Thyroid gland (tissue), 4 donors: ENCODE measurements at regions not wholly inside any gene's neighbourhood (a gene's known extent, or its start where the extent isn't known, plus 50 kb on each side); places are given as distances from the start of the nearest gene placed in this dataset. TPM values are rescaled to one million over a fixed set of nuclear protein-coding genes. Genes with fewer than 3 reads are reported as not detected.

Source experiments
- DNase-seq, 2 donors: peaks; one replicate each; pipeline ENCODE4 v3.0.0-alpha.2; 2019
- H3K27ac ChIP-seq, 3 donors: fragments of 200-600 bp; sonication (generic); 1 replicate in 2 of 3; 2 replicates in 1 of 3; pipeline ENCODE4 v1.5.1; 2016 to 2019; ENCODE audit warnings: mild to moderate bottlenecking in 1 of 3, moderate library complexity in 1 of 3
- H3K27me3 ChIP-seq: fragments of 200-600 bp; sonication (generic); one replicate; pipeline ENCODE4 v1.5.1; 2019
- H3K36me3 ChIP-seq, 2 donors: fragments of 200-600 bp; sonication (generic); one replicate each; pipeline ENCODE4 v1.5.1; 2016 to 2019
- H3K4me1 ChIP-seq, 2 donors: fragments of 200-600 bp; sonication (generic); one replicate each; pipeline ENCODE4 v1.5.1; 2017 to 2019
- H3K4me3 ChIP-seq, 3 donors: fragments of 200-600 bp; sonication (generic); replicated peaks in 1 of 3; 1 replicate in 2 of 3; 2 replicates in 1 of 3; pipeline ENCODE4 v1.5.1; 2016; ENCODE audit warnings: mild to moderate bottlenecking in 1 of 3
- H3K9me3 ChIP-seq: fragments of 200-600 bp; sonication (generic); one replicate; pipeline ENCODE4 v1.5.1; 2017
- CTCF ChIP-seq, 6 experiments: fragments of 200-600 bp in 3 of 6; fragments of 450-650 bp in 3 of 6; sonication (generic) in 3 of 6; IDR thresholded peaks; one replicate each; pipeline ENCODE4 v1.5.1; 2016 to 2019; ENCODE audit warnings: antibody characterized with exemption in 6 of 6, mild to moderate bottlenecking in 2 of 6, inconsistent platforms in 1 of 6, moderate library complexity in 1 of 6
- POLR2A ChIP-seq, 2 donors: fragments of 450-650 bp; IDR thresholded peaks; one replicate each; pipeline ENCODE4 v1.6.1; 2017; ENCODE audit warnings: antibody characterized with exemption in 2 of 2, mild to moderate bottlenecking in 2 of 2, moderate library complexity in 1 of 2
- WGBS, 2 donors: methylation state at CpG; one replicate each; pipeline ENCODE4 v1.1.5; 2017; 5-methylcytosine and 5-hydroxymethylcytosine counted together
- intact Hi-C: fragments of 100-400 bp; cut with DNase I; formaldehyde crosslinking; loops from one replicate; pipeline ENCODE4 v1.15.1; 2023
- small RNA-seq: library from RNA; depleted of rRNA; stranded (forward); fragments of <200 nt; gene quantifications from one replicate; pipeline ENCODE3, GENCODE V24; 2016

- 90 to 93% methylated on average over 2 of the region's 2 CpGs for WGBS, 2 donors
- no peaks in the 10 kb centered on the region for H3K9me3 ChIP-seq
- H3K27me3 ChIP-seq: no peaks in the 10 kb centered on the region
- no peaks in the 10 kb centered on the region for H3K36me3 ChIP-seq
- H3K4me3 ChIP-seq: no peak overlapping the region
- TF ChIP-seq POLR2A (IDR thresholded peaks at IDR 0.05) (no peak), CTCF (IDR thresholded peaks at IDR 0.05) (no peak)
- intact Hi-C loops: loop anchor here (10.0 kb wide), 2 partner anchors 327 to 367 kb away; no protein-coding TSS in a partner anchor
- H3K4me1 ChIP-seq: no peaks in the 10 kb centered on the region
- no peak overlapping the region for H3K27ac ChIP-seq
- no peak for DNase-seq
Observed at GRCh38 chr6:133187657-133188453, 53.3 kb upstream of the EYA4 start.

- no peaks in the 10 kb centered on the region for H3K27me3 ChIP-seq
- TF ChIP-seq POLR2A (IDR thresholded peaks at IDR 0.05) (no peak), CTCF (IDR thresholded peaks at IDR 0.05) (no peak)
- WGBS, 2 donors: 81 to 82% methylated on average over 3 of the region's 3 CpGs
- no peaks in the 10 kb centered on the region for H3K9me3 ChIP-seq
- DNase-seq: no peak
- intact Hi-C loops: no loop called here
- H3K4me3 ChIP-seq: no peak overlapping the region
- no peak overlapping the region for H3K27ac ChIP-seq
- H3K4me1 ChIP-seq: no peaks in the 10 kb centered on the region
- H3K36me3 ChIP-seq: no peaks in the 10 kb centered on the region
Observed at GRCh38 chr6:133190912-133191311, 50.2 kb upstream of the EYA4 start.

GRCh38 chr6:133191323-133191722 lies 49.8 kb upstream of the EYA4 start:
- H3K36me3 ChIP-seq: no peaks in the 10 kb centered on the region
- no peaks in the 10 kb centered on the region for H3K4me1 ChIP-seq
- H3K27ac ChIP-seq: no peak overlapping the region
- intact Hi-C loops: no loop called here
- 56 to 61% methylated on average over 2 of the region's 2 CpGs for WGBS, 2 donors
- H3K4me3 ChIP-seq: no peak overlapping the region
- DNase-seq: no peak
- H3K9me3 ChIP-seq: no peaks in the 10 kb centered on the region
- TF ChIP-seq CTCF (IDR thresholded peaks at IDR 0.05): no peak
- no peaks in the 10 kb centered on the region for H3K27me3 ChIP-seq

Small RNAs in the stretch of these regions (small RNA-seq; reads per million reads assigned to genes)
- not detected for gene MTCYBP4
